ENCODE measurements at regions not wholly inside any gene's neighbourhood (a gene's known extent, or its start where the extent isn't known, plus 50 kb on each side); places are given as distances from the start of the nearest gene placed in this dataset.

GRCh38 chr18:75812761-75813160, 385.3 kb upstream of the SMIM21 start:
- no peak for DNase-seq (ENCODE audit: extremely low read depth in 1 of 2, low read depth in 1 of 2)

DNA sequence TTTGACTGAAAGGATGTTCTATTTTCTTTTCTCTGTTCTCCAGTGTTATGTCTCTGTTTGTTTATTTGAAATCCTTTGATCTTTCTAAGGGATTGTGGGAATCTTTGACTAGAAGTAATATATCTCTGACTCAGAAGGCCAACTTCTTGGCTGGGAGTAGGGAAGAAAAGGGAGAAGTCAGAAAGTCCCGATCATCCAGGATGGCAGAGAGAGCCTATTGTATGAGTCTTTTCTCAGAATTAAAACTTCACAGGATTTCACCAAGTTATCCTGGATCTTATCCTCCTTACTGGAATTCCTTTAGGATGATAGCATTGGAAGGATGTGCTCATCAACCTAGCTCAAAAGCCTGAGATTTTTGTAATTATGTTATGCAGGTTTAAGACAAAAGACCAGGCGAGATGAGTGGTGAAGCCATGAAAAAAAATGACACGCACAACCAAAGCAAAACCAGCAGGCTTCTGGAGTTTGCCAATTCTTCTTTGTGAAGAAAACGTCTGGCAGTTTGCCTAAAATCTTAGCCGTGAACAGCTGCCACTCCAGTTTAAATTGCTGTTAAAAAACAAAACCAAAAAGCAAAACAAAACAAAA, 383.6 kb upstream of the SMIM21 start:
- DNase-seq (ENCODE audit: extremely low read depth in 1 of 2, low read depth in 1 of 2) = no peak

DNA sequence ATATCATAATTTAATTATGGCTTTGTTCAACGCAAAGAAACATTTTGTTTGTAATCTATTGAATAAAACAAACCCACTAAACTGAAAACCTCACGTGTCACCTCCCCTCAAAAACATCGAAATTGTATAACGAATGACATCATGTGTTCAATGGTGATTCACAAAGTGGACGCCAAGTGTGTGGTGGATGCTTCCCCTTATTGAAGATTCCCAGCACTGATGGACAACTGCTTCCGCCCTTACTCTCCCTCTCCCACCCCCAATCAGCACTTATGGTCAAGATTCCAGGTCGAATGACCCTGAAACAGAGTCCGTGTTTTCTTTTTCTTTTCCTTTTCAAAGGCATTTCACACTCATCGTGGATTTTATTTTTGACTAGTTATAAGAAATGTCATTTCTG, 383.0 kb upstream of the SMIM21 start:
- no peak for DNase-seq (ENCODE audit: extremely low read depth in 1 of 2, low read depth in 1 of 2)

DNA sequence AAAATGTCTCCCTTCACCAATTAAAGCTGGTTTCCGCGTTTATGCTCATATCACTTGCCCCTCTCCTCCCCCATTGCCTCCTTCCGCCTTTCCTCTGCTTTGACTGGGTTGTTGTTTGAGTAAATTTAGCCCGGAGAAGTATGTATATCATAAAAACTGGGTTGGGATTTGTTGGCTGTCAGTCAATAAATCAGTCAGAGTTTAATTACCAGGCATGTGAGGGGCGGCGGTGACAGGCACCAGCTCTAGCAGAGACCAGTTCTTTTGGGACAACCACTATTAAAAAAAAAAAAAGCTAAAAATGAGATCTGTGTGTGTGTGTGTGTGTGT, 382.4 kb upstream of the SMIM21 start:
- DNase-seq (ENCODE audit: extremely low read depth in 1 of 2, low read depth in 1 of 2) = no peak

- DNase-seq (ENCODE audit: extremely low read depth in 1 of 2, low read depth in 1 of 2) = no peak
These were observed 381.8 kb upstream of the SMIM21 start for GRCh38 chr18:75809151-75809925.

GRCh38 chr18:75805265-75805664, 377.8 kb upstream of the SMIM21 start:
- no peak for DNase-seq (ENCODE audit: extremely low read depth in 1 of 2, low read depth in 1 of 2)

DNA sequence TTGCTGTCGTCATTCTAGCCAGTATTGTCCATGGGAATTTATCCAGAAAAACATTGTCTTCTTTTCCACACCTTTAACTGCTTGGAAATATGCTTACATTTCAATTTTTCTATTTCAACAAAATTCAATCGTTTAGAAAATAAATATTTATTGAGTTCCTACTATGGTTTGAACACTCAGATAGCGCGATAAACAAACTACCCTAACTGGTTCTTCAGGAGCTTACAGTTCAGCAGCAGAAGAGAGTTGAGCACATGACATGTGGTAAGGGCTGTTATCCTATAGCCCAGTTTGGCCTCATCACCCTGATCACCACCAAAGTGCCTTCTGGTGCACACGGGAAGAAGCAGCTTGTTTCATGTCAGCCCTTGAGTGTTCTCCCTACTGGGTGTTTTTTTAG, 375.2 kb upstream of the SMIM21 start:
- DNase-seq (ENCODE audit: extremely low read depth in 1 of 2, low read depth in 1 of 2) = no peak

GRCh38 chr18:75801178-75801577, 373.7 kb upstream of the SMIM21 start:
- DNase-seq (ENCODE audit: extremely low read depth in 1 of 2, low read depth in 1 of 2) = no peak

DNA sequence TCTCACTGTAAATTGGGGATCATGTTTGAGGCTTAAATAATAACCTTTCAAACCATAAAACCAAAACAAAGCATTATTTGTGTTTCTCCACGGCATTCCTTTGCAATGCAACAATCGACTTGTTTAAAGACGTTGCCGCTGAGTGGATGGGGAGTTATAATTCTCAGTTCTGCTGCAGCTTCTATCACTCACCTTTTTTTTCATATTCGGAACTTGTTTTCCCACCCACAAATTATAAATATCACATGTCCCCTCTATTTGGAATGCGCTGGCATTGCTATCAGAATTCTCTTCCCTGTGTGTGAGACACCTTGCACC, 372.8 kb upstream of the SMIM21 start:
- DNase-seq (ENCODE audit: extremely low read depth in 1 of 2, low read depth in 1 of 2) = no peak

DNA sequence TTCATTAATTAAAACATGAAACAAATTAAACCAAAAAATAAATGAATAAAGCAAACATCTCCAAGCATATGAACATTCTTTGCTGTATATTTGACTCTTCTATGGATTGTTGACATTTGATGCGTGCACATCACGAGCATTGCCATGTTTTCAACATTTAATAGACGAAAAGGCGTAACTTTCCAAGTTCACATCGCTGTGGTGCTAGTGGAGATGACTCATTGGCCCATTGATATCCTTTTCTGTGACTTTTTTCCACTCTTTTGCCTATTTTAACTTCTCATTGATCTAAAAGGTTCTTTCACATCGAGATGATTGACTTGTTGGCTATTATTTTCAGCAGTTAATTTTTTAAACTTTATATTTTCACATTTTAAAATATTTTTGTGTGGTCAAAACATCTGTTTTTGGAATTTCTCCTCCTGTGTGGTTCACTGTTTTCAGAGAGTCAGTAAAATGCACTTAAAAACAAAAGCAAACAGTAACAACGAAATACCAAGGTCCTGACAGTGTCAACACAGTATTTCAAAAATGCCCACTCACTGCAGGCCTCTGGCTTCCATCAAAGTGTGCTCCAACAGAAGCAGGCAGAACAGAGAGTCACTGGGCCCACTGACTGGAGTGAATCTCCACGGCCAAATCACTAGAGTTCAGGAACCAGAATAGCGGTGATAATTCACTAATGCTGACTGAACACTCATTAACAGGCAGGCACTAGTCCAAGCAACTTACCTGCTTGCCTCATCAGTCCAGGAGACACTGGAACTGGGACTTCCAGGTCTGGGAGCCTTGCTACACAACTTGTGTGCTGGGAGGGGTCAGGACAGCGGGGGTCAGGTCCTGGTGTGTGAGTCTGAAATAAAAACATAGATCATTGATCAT, 372.2 kb upstream of the SMIM21 start:
- DNase-seq (ENCODE audit: extremely low read depth in 1 of 2, low read depth in 1 of 2) = no peak

- no peak for DNase-seq (ENCODE audit: extremely low read depth in 1 of 2, low read depth in 1 of 2)
These were observed 369.5 kb upstream of the SMIM21 start for GRCh38 chr18:75797046-75797445.

- DNase-seq (ENCODE audit: extremely low read depth in 1 of 2, low read depth in 1 of 2) = no peak
These were observed 363.3 kb upstream of the SMIM21 start for GRCh38 chr18:75790796-75791195.

DNA sequence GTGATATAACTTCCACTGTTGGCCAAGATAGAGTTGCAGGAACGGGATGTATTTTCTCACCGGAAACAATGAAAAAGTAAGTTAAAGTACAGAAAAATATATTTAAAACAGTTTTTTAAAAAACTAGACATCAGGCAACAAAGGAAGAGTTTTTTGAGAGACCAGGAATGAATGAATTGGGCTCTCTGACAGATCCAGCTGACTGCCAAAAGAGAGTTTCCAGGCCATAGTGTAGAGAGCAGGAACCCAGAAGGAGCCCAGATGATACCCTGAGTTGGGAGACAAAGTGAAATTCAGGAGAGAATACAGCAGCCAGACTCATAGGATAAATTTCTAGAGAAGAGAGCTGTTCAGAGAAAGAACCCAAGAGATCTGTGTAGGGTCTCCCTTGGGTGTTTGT, 362.6 kb upstream of the SMIM21 start:
- DNase-seq (ENCODE audit: extremely low read depth in 1 of 2, low read depth in 1 of 2) = no peak

DNA sequence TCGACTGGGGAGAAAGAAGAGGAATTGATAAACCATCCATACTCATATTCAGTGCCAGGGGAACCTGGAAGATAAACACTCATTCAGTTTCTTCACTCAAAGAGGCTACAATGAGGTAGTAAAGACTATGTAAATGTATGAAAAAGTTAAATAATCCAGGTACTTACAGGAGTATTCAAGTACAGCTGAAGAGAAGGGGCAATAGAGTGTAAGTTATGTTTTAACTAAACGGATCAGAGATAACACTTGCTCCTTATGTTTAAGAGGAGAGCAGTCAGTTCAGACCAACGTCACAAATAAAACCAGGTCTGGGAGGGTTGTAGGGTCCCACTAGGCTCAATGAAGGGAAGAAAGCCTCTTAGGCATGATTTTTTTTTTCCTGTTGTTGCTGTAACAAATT, 358.3 kb upstream of the SMIM21 start:
- DNase-seq (ENCODE audit: extremely low read depth in 1 of 2, low read depth in 1 of 2) = no peak

GRCh38 chr18:75785206-75785605, 357.7 kb upstream of the SMIM21 start:
- no peak for DNase-seq (ENCODE audit: extremely low read depth in 1 of 2, low read depth in 1 of 2)

- DNase-seq (ENCODE audit: extremely low read depth in 1 of 2, low read depth in 1 of 2) = no peak
These were observed 356.9 kb upstream of the SMIM21 start for GRCh38 chr18:75784390-75784789.

DNA sequence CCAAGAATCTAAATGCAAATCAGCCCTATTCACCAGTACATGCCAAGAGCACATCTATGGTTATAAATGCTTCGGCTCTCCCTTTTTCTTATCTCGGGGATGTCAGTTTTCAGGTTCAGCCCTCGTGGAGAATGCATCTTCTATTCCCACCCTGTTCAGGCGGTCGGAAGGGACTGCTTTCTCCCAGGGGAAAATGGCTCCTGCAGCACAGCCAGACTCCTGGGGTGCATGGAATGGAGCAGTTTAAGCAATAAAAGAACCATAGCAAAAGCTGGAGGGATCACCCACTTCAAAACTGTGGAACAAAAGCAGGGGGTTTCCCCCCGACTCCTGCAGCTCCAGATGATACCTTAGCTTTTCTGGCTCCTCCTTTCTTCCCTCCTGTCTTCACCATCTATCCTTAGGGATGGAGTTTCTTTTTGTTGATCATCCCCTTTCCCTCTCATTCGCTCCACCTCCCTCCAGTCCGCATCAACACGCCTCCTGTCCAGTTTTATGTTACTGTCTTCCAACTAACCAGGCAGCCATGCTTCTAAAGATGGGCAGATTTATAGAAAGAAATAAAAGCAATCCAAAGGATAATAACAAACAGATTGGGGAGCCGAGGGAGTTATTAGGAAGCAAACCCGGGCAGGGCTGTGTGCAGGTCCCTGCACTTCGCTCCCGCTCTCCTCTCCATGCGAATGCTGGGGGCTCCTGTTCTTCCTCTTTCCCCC, 356.2 kb upstream of the SMIM21 start:
- DNase-seq (ENCODE audit: extremely low read depth in 1 of 2, low read depth in 1 of 2) = no peak

DNA sequence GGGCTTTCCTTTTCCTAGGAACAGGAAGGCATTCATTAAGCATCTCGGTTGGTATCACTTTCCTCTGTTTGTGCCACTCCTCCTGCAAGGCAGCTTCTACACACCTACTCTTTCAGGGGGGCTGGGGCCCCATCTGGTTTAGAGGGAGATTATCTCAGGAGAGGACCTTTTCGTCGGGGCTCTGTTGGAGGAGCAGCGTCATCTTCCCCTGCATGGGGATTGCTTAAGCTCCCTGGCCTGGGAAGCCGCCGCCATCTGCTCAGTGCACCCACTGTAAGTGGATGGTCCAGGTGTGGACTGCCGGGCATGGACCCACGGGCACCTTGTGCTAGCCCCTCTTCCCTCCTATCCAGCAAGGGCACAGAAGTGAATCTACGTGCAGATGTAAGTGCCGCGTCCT, 355.3 kb upstream of the SMIM21 start:
- no peak for DNase-seq (ENCODE audit: extremely low read depth in 1 of 2, low read depth in 1 of 2)

GRCh38 chr18:75782204-75782603, 354.7 kb upstream of the SMIM21 start:
- no peak for DNase-seq (ENCODE audit: extremely low read depth in 1 of 2, low read depth in 1 of 2)

- no peak for DNase-seq (ENCODE audit: extremely low read depth in 1 of 2, low read depth in 1 of 2)
These were observed 352.4 kb upstream of the SMIM21 start for GRCh38 chr18:75779910-75780309.

DNA sequence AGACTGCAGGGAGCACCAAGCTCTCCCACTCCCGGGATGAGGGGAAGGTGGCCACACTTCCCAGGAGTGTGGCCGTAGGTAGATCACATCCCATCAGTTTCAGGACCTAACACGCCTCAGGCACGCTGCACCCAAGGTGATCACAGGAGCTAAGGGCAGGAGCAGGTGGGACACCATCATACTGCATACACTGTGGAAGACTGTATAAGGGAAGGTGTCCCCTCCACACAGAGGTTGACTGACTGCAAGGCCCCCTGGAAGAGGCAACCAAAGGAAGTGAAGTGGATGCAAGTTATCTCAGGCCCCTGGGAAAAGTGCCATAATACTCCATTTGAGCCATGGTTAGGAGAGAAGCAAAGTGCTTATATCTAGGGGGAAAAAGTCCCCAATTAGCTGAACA, 351.9 kb upstream of the SMIM21 start:
- DNase-seq (ENCODE audit: extremely low read depth in 1 of 2, low read depth in 1 of 2) = no peak

DNA sequence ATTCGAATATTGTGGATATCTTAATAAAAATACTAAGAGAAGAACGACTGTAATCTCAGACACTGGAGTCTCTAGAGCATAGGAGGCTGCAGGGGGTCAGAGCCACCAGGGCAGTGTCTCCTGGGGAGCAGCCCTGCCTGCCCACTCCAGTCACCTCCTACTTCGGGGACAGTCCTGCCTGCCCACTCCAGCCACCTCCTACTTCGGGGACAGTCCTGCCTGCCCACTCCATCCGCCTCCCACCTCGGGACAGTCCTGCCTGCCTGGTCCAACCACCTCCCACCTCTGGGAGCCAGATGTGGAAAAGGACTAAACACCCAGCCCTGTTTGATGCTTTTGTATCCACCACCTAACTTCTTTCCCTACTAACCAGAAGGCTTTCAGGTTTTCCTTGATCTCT, 350.1 kb upstream of the SMIM21 start:
- DNase-seq (ENCODE audit: extremely low read depth in 1 of 2, low read depth in 1 of 2) = no peak

Measured in stimulated activated CD8-positive, alpha-beta memory T cell treated with anti-CD3 and anti-CD28 coated beads, Interleukin-7, amount 100 ng/mL, for 48 hours (primary cell).